ENCODE measurements at regions not wholly inside any gene's neighbourhood (a gene's known extent, or its start where the extent isn't known, plus 50 kb on each side); places are given as distances from the start of the nearest gene placed in this dataset.

GRCh38 chr7:86499986-86500385, 143.7 kb upstream of the GRM3 start:
- no peaks in the 10 kb centered on the region for H3K9me3 ChIP-seq
- H3K4me1 ChIP-seq = no peaks in the 10 kb centered on the region
- H3K27me3 ChIP-seq = no peaks in the 10 kb centered on the region
- H3K27ac ChIP-seq = no peak overlapping the region
- intact Hi-C loops (cut with DNase I) = no loop called here
- 92 to 95% methylated on average over 1 of the region's 1 CpG for WGBS, 2 donors
- no peak overlapping the region for H3K4me3 ChIP-seq (replicated peaks in 1 of 3)
- TF ChIP-seq CTCF (IDR thresholded peaks at IDR 0.05) (no peak), POLR2A (IDR thresholded peaks at IDR 0.05) (no peak)
- H3K36me3 ChIP-seq = no peaks in the 10 kb centered on the region
- no peak for DNase-seq

DNA sequence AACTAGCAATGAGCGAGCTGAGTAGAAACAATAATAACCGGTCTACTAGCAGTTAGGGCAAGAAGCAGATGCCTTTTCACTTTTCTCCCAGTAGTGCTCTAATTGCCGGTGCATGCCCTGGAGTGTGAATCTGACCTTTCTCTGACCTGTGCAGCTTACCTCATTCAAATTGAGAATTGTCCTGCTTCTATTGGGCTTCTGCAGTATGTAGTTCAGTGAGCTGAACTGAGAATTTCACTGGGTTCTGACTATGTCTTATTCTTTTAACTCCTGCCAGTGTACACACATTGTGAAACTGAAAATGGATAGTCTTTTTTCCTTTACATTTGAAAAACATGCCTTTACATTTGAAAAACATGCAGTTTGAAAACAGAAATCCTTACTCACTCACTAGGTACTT, 157.9 kb upstream of the GRM3 start:
- no peaks in the 10 kb centered on the region for H3K36me3 ChIP-seq
- no peaks in the 10 kb centered on the region for H3K9me3 ChIP-seq
- no peaks in the 10 kb centered on the region for H3K27me3 ChIP-seq
- no peak overlapping the region for H3K27ac ChIP-seq
- intact Hi-C loops (cut with DNase I) = no loop called here
- DNase-seq = no peak
- 66 to 76% methylated on average over 3 of the region's 3 CpGs for WGBS, 2 donors
- no peak overlapping the region for H3K4me3 ChIP-seq (replicated peaks in 1 of 3)
- TF ChIP-seq CTCF (IDR thresholded peaks at IDR 0.05) = no peak
- TF ChIP-seq POLR2A (IDR thresholded peaks at IDR 0.05) = no peak
- H3K4me1 ChIP-seq = no peaks in the 10 kb centered on the region

DNA sequence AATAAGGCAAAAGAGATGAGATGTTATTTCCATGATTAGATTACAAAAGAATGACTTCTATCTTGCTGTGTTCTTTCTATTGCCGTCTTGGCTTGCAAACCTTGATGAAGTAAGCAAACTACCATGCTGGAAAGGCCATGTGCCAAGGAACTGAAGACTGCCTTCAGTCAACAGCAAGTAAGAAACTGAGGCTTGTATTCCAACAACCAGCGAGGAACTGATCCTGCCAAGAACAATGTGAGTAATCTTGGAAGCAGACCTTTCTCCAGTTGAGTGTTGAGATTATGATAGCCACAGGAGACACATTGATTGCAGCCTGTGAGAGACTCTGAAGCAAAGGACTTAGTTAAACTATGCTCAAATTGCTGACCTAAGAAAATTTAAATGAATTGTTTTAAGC, 164.6 kb upstream of the GRM3 start:
- Histone ChIP-seq H3K27ac (no peak overlapping the region), H3K4me1 (no peaks in the 10 kb centered on the region), H3K4me3 (replicated peaks in 1 of 3) (no peak overlapping the region), H3K9me3 (no peaks in the 10 kb centered on the region), H3K36me3 (no peaks in the 10 kb centered on the region), H3K27me3 (no peaks in the 10 kb centered on the region)
- WGBS, 2 donors = 84 to 91% methylated on average over 2 of the region's 2 CpGs
- intact Hi-C loops (cut with DNase I) = no loop called here
- DNase-seq = no peak
- TF ChIP-seq CTCF (IDR thresholded peaks at IDR 0.05) (no peak), POLR2A (IDR thresholded peaks at IDR 0.05) (no peak)

DNA sequence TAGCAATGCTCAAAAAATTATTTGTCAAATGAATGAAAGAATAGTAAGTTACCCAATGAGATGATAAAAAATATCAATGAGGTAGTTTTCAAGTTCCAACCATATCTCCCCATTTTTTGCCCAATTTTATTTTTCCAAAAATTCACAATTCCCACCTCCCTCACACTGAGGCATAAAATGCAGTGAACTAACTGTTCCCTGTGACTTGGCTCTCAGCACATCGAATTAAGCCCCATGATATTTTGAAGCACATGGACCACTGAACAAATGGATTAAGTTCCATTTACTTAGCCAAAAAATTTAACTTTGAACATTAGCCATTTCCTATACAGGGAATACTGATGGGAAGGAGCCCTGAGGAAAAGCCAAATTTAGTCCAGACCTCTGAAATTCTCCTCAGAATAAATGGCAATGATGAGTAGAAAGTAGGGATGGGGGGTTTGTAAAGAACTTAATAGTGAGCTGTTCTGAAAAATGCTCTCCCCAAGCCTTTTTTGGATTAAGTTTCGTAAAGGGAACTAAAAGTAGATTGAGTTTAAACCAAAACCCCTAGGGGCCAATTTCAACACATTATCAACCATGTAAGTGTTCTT, 166.3 kb upstream of the GRM3 start:
- Histone ChIP-seq H3K27me3 (no peaks in the 10 kb centered on the region), H3K27ac (no peak overlapping the region), H3K36me3 (no peaks in the 10 kb centered on the region), H3K9me3 (no peaks in the 10 kb centered on the region), H3K4me1 (no peaks in the 10 kb centered on the region), H3K4me3 (replicated peaks in 1 of 3) (no peak overlapping the region)
- DNase-seq = no peak
- TF ChIP-seq POLR2A (IDR thresholded peaks at IDR 0.05) (no peak), CTCF (IDR thresholded peaks at IDR 0.05) (no peak)
- intact Hi-C loops (cut with DNase I) = no loop called here
- 62 to 74% methylated on average over 2 of the region's 2 CpGs for WGBS, 2 donors

- peaks cover 0 to 11% of the 10 kb centered on the region in 2 donors for H3K4me1 ChIP-seq
- 84 to 91% methylated on average over 1 of the region's 1 CpG for WGBS, 2 donors
- no peak overlapping the region for H3K27ac ChIP-seq
- H3K36me3 ChIP-seq = no peaks in the 10 kb centered on the region
- no peak for DNase-seq
- H3K27me3 ChIP-seq = no peaks in the 10 kb centered on the region
- H3K4me3 ChIP-seq (replicated peaks in 1 of 3) = no peak overlapping the region
- no peaks in the 10 kb centered on the region for H3K9me3 ChIP-seq
- intact Hi-C loops (cut with DNase I) = no loop called here
- TF ChIP-seq POLR2A (IDR thresholded peaks at IDR 0.05) (no peak), CTCF (IDR thresholded peaks at IDR 0.05) (no peak)
Measured at GRCh38 chr7:86470763-86471162, 172.9 kb upstream of the GRM3 start.
